NOMO-1 (cell line): ENCODE measurements at regions not wholly inside any gene's neighbourhood (a gene's known extent, or its start where the extent isn't known, plus 50 kb on each side); places are given as distances from the start of the nearest gene placed in this dataset.

ENCODE experiments used
- DNase-seq, 2 experiments: peaks; one replicate each; lab custom pipeline; 2025; ENCODE audit not compliant: unreplicated experiment in 2 of 2; lab: John Stamatoyannopoulos, UW

DNA sequence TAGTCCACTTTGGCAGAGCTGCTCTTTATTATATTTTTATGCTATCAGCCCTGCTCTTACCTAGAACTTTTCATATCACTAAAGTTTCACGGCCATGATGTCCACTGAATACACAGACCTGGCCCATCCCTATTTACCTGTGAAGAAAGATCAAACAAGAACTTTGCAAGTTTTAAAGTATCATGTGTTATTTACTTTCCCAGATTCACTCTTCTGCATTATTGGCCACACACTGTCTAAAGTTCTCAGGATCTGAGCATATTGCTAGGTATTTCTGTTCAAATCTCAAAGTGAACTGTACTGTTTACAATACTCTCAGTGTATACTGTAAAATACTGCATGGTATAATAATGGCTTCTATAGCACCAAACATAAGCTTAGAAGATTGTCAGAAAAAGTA is 405.2 kb downstream of the KLF12 start:
- no peak for DNase-seq

DNA sequence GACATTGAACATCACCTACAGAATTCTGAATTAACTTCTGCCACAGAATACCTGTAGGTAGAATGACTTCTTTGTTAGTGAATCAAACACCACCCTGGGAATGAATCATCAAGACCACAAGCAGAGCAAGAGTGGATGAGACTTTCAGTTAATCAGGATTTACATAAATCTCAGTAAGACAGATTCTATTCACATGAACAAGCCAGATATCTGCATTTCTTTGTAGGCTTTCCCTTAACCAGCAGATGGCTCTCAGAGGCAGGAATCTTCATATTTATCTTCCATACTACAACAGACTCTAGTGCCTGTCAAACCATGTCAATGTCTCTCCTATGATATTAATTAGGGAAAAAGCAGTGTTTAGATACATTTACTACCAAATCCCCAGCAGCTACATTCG is 412.1 kb downstream of the KLF12 start:
- no peak for DNase-seq

GRCh38 chr13:73721571-73721970 is 412.6 kb downstream of the KLF12 start:
- DNase-seq, result no peak

GRCh38 chr13:73720216-73720840 is 413.9 kb downstream of the KLF12 start:
- no peak for DNase-seq

GRCh38 chr13:73718246-73718645 is 416.0 kb downstream of the KLF12 start:
- DNase-seq, result no peak

- peak in 1 of 2 experiments; percentile 4 for DNase-seq
These were observed 416.6 kb downstream of the KLF12 start for GRCh38 chr13:73717632-73718031.

- no peak for DNase-seq
These were observed 418.2 kb downstream of the KLF12 start for GRCh38 chr13:73715911-73716510.

- DNase-seq, result no peak
These were observed 418.9 kb downstream of the KLF12 start for GRCh38 chr13:73715114-73715910.

GRCh38 chr13:73714522-73714921 is 419.7 kb downstream of the KLF12 start:
- DNase-seq, result no peak

GRCh38 chr13:73708393-73708985 is 425.7 kb downstream of the KLF12 start:
- DNase-seq, result peak in 1 of 2 experiments; percentile 61

GRCh38 chr13:73704587-73704986 is 429.6 kb downstream of the KLF12 start:
- no peak for DNase-seq

- no peak for DNase-seq
These were observed 430.6 kb downstream of the KLF12 start for GRCh38 chr13:73703606-73704005.

GRCh38 chr13:73702419-73703071 is 431.7 kb downstream of the KLF12 start:
- DNase-seq, result no peak

DNA sequence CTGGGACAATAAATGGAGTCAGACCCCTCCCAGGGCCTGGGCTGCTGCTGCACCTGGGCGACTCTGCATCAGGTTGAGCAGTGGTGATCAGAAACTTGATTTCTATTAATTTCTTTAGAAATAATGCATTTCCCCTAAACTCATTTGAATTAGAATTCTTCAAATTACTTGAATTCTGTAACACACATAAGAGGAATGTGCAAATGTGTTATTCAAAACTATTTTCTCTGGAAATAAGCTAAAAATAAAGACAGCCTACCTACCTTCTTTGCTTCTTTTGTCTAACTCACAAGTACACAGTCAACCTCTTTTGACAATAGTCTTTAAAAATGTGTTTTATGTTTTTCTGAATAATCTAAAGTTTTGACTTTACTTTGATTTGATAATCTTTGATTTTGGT is 433.0 kb downstream of the KLF12 start:
- no peak for DNase-seq

- DNase-seq, result no peak
These were observed 435.3 kb downstream of the KLF12 start for GRCh38 chr13:73698859-73699258.

- DNase-seq, result no peak
These were observed 437.0 kb downstream of the KLF12 start for GRCh38 chr13:73697166-73697565.

GRCh38 chr13:73696713-73697112 is 437.5 kb downstream of the KLF12 start:
- no peak for DNase-seq

GRCh38 chr13:73696271-73696670 is 437.9 kb downstream of the KLF12 start:
- no peak for DNase-seq

DNA sequence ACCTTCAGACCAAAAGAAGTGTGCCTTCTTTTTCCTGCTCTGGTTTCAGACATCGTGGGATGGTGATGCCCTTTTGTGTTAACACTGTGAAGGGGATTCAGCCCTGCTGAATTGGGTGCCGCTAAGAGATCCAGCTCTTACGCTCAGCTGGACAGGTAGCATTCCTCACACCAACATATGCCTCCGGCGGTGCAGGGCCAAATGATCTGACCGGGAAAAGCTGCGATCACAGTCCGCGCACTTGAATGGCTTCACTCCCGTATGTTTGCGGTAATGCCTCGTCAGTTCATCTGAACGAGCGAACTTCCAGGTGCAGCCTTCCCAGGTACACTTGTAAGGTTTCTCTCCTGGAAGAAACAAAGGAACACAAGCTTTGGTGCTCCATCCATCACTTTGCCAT is 438.9 kb downstream of the KLF12 start:
- no peak for DNase-seq

DNA sequence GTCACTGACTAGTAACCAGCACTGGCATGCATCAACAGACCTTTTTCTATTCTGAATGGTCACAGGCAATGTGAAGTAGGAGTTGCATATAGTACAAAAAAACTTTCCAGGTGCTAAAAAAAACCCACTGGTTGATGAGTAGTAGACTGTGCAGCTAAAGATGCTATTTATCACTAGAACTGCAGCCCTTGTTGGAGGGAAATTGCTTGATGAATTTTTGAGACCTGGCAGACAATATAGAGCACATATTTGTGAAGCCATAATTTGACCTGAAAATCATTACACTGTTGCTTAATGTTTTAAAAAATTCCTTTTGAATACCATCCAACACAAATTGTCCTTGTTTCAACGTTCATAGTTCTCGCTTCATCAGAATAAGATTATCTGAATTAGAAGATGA is 441.0 kb downstream of the KLF12 start:
- no peak for DNase-seq

GRCh38 chr13:73691891-73692290 is 442.3 kb downstream of the KLF12 start:
- DNase-seq, result no peak
